ENCODE measurements at regions not wholly inside any gene's neighbourhood (a gene's known extent, or its start where the extent isn't known, plus 50 kb on each side); places are given as distances from the start of the nearest gene placed in this dataset.

GRCh38 chr17:79273660-79274059 lies 199.0 kb downstream of the ENGASE start:
- DNase-seq: no peak

- DNase-seq: no peak
These were observed 198.1 kb downstream of the ENGASE start for GRCh38 chr17:79272666-79273219.

GRCh38 chr17:79272220-79272619 lies 197.6 kb downstream of the ENGASE start:
- DNase-seq: no peak

- DNase-seq: no peak
These were observed 195.0 kb downstream of the ENGASE start for GRCh38 chr17:79269620-79270019.

- no peak for DNase-seq
These were observed 188.6 kb downstream of the ENGASE start for GRCh38 chr17:79263191-79263590.

GRCh38 chr17:79262624-79263023 lies 188.0 kb downstream of the ENGASE start:
- DNase-seq: no peak

GRCh38 chr17:79261355-79262072 lies 186.9 kb downstream of the ENGASE start:
- DNase-seq: no peak

- no peak for DNase-seq
These were observed 184.2 kb downstream of the ENGASE start for GRCh38 chr17:79258843-79259242.

GRCh38 chr17:79258041-79258440 lies 183.4 kb downstream of the ENGASE start:
- no peak for DNase-seq

- DNase-seq: no peak
These were observed 181.4 kb downstream of the ENGASE start for GRCh38 chr17:79255926-79256585.

GRCh38 chr17:79255456-79255855 lies 180.8 kb downstream of the ENGASE start:
- DNase-seq: no peak

GRCh38 chr17:79255046-79255445 lies 180.4 kb downstream of the ENGASE start:
- DNase-seq: no peak

GRCh38 chr17:79252886-79253285 lies 178.3 kb downstream of the ENGASE start:
- no peak for DNase-seq

- no peak for DNase-seq
These were observed 177.2 kb downstream of the ENGASE start for GRCh38 chr17:79251824-79252223.

- DNase-seq: no peak
These were observed 175.4 kb downstream of the ENGASE start for GRCh38 chr17:79249929-79250521.

GRCh38 chr17:79248843-79249493 lies 174.3 kb downstream of the ENGASE start:
- no peak for DNase-seq

- DNase-seq: no peak
These were observed 171.9 kb downstream of the ENGASE start for GRCh38 chr17:79246225-79247190.

- no peak for DNase-seq
These were observed 170.0 kb downstream of the ENGASE start for GRCh38 chr17:79244665-79245064.

- DNase-seq: no peak
These were observed 169.4 kb downstream of the ENGASE start for GRCh38 chr17:79243996-79244395.

- DNase-seq: no peak
These were observed 169.0 kb downstream of the ENGASE start for GRCh38 chr17:79243603-79243990.

GRCh38 chr17:79242873-79243602 lies 168.4 kb downstream of the ENGASE start:
- DNase-seq: no peak
